ENCODE measurements at regions not wholly inside any gene's neighbourhood (a gene's known extent, or its start where the extent isn't known, plus 50 kb on each side); places are given as distances from the start of the nearest gene placed in this dataset.

DNA sequence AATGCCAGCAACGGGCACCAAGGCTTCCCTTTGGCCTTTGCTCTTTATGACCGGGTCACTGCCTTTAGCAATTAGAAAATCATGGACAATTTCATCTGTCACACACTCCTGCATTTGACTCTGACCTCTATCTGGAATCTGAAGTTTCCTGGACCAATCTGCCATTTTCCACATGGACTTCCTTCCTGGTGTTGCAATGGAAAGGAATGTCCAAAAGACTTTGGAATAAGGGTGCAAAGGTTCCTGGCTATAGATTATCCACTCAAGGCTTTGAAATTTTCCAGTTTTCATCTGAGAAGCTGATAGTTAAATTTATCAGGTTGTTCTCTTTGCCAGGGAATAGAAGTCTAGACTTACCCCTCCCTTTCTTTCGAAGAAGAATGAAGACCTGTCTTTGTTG, 523.1 kb upstream of the ZNF462 start:
- Histone ChIP-seq H3K9ac (ENCODE audit: low read length) (no peak overlapping the region), H2AFZ (ENCODE audit: low read length) (no peak overlapping the region), H3K27ac (ENCODE audit: low read length) (no peak overlapping the region), H3K36me3 (ENCODE audit: low read depth, low read length) (no peaks in the 10 kb centered on the region), H3K4me3 (ENCODE audit: low read length) (no peak overlapping the region), H3K9me2 (replicated peaks; ENCODE audit: low read length) (no peaks in the 10 kb centered on the region), H4K20me1 (ENCODE audit: low read length) (no peaks in the 10 kb centered on the region), H3F3A (ENCODE audit: low read length, unreplicated experiment) (no peaks in the 10 kb centered on the region), H3K79me2 (ENCODE audit: low read length) (no peaks in the 10 kb centered on the region), H3K27me3 (ENCODE audit: low read length) (no peaks in the 10 kb centered on the region), H3K4me1 (ENCODE audit: insufficient read depth, low read length) (no peaks in the 10 kb centered on the region), H3K4me2 (ENCODE audit: low read length) (no peak overlapping the region), H3K9me3 (ENCODE audit: low read length) (no peaks in the 10 kb centered on the region)
- no peak for TF ChIP-seq EZH2phosphoT487 (IDR thresholded peaks at IDR 0.05; ENCODE audit: borderline replicate concordance, low read length)
- no peak for TF ChIP-seq EZH2 (IDR thresholded peaks at IDR 0.05; ENCODE audit: low read length, unreplicated experiment)
- TF ChIP-seq, protein P1, sequence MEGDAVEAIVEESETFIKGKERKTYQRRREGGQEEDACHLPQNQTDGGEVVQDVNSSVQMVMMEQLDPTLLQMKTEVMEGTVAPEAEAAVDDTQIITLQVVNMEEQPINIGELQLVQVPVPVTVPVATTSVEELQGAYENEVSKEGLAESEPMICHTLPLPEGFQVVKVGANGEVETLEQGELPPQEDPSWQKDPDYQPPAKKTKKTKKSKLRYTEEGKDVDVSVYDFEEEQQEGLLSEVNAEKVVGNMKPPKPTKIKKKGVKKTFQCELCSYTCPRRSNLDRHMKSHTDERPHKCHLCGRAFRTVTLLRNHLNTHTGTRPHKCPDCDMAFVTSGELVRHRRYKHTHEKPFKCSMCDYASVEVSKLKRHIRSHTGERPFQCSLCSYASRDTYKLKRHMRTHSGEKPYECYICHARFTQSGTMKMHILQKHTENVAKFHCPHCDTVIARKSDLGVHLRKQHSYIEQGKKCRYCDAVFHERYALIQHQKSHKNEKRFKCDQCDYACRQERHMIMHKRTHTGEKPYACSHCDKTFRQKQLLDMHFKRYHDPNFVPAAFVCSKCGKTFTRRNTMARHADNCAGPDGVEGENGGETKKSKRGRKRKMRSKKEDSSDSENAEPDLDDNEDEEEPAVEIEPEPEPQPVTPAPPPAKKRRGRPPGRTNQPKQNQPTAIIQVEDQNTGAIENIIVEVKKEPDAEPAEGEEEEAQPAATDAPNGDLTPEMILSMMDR (conservative IDR thresholded peaks at IDR 0.05; ENCODE audit: low read depth, low read length): no peak
- no TSS peak for BruUV-seq (replicated peaks)
- intact Hi-C loops (cut with micrococcal nuclease): no loop called here
- DNase-seq: no peak
- ChIA-PET POLR2A (ENCODE audit: unreplicated experiment) (no interaction called here), CTCF (no interaction called here)
- ATAC-seq: no peak

DNA sequence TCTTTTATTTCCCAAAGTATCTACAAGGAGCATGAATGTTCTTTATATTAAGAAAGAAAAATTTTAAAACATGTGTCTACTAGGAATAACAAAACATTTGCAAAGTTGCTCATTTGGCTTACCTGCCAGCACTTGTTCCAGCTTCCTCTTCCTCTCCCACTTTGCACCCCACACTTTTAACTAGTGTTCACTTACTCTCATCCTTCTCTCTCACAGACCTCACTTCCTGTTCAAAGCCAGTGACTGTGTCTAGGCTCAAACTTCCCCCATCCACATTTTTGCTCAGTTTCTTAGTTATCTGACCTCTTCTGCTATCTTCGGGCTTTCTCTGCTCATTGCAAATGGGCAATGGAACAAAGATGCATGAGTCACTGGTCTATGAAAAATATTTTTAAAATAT, 512.2 kb upstream of the ZNF462 start:
- no peaks in the 10 kb centered on the region for H3K4me1 ChIP-seq (ENCODE audit: insufficient read depth, low read length)
- no peak overlapping the region for H3K27ac ChIP-seq (ENCODE audit: low read length)
- no peaks in the 10 kb centered on the region for H3K9me3 ChIP-seq (ENCODE audit: low read length)
- H2AFZ ChIP-seq (ENCODE audit: low read length): no peak overlapping the region
- no peak for DNase-seq
- H3F3A ChIP-seq (ENCODE audit: low read length, unreplicated experiment): no peaks in the 10 kb centered on the region
- no peak overlapping the region for H3K9ac ChIP-seq (ENCODE audit: low read length)
- H3K4me2 ChIP-seq (ENCODE audit: low read length): no peak overlapping the region
- no peaks in the 10 kb centered on the region for H4K20me1 ChIP-seq (ENCODE audit: low read length)
- H3K27me3 ChIP-seq (ENCODE audit: low read length): no peaks in the 10 kb centered on the region
- no peak for ATAC-seq
- H3K9me2 ChIP-seq (replicated peaks; ENCODE audit: low read length): no peaks in the 10 kb centered on the region
- intact Hi-C loops (cut with micrococcal nuclease): no loop called here
- H3K79me2 ChIP-seq (ENCODE audit: low read length): no peaks in the 10 kb centered on the region
- H3K36me3 ChIP-seq (ENCODE audit: low read depth, low read length): no peaks in the 10 kb centered on the region
- ChIA-PET CTCF (no interaction called here), POLR2A (ENCODE audit: unreplicated experiment) (no interaction called here)
- TF ChIP-seq EZH2phosphoT487 (IDR thresholded peaks at IDR 0.05; ENCODE audit: borderline replicate concordance, low read length): no peak
- no peak for TF ChIP-seq EZH2 (IDR thresholded peaks at IDR 0.05; ENCODE audit: low read length, unreplicated experiment)
- TF ChIP-seq, protein P1 (conservative IDR thresholded peaks at IDR 0.05; ENCODE audit: low read depth, low read length): no peak
- BruUV-seq (replicated peaks): no TSS peak
- H3K4me3 ChIP-seq (ENCODE audit: low read length): no peak overlapping the region

DNA sequence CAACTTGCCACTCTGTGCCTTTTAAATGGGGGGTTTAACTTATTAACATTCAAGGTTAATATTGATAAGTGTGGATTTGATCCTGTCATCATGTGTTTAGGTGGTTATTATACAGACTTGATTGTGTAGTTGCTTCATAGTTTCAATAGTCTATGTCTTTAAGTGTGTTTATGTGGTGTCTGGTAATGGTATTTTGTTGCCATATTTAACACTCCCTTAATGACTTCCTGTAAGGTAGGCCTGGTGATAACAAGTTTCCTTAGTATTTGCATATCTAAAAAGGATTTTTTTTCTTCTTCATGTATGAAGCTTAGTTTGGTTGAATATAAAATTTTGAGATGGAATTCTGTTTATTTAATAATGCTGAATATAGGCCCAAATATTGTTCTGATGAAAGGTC, 506.0 kb upstream of the ZNF462 start:
- BruUV-seq (replicated peaks): no TSS peak
- H2AFZ ChIP-seq (ENCODE audit: low read length): no peak overlapping the region
- H3K4me2 ChIP-seq (ENCODE audit: low read length): no peak overlapping the region
- no peaks in the 10 kb centered on the region for H4K20me1 ChIP-seq (ENCODE audit: low read length)
- ATAC-seq (no peak), DNase-seq (no peak)
- intact Hi-C loops (cut with micrococcal nuclease): no loop called here
- TF ChIP-seq EZH2 (IDR thresholded peaks at IDR 0.05; ENCODE audit: low read length, unreplicated experiment): no peak
- TF ChIP-seq, protein P1 (conservative IDR thresholded peaks at IDR 0.05; ENCODE audit: low read depth, low read length): no peak
- no peak for TF ChIP-seq EZH2phosphoT487 (IDR thresholded peaks at IDR 0.05; ENCODE audit: borderline replicate concordance, low read length)
- H3K9ac ChIP-seq (ENCODE audit: low read length): no peak overlapping the region
- H3K27ac ChIP-seq (ENCODE audit: low read length): no peak overlapping the region
- no peaks in the 10 kb centered on the region for H3F3A ChIP-seq (ENCODE audit: low read length, unreplicated experiment)
- no peaks in the 10 kb centered on the region for H3K9me2 ChIP-seq (replicated peaks; ENCODE audit: low read length)
- no peaks in the 10 kb centered on the region for H3K9me3 ChIP-seq (ENCODE audit: low read length)
- no peaks in the 10 kb centered on the region for H3K79me2 ChIP-seq (ENCODE audit: low read length)
- ChIA-PET POLR2A (ENCODE audit: unreplicated experiment) (no interaction called here), CTCF (no interaction called here)
- no peaks in the 10 kb centered on the region for H3K4me1 ChIP-seq (ENCODE audit: insufficient read depth, low read length)
- no peak overlapping the region for H3K4me3 ChIP-seq (ENCODE audit: low read length)
- no peaks in the 10 kb centered on the region for H3K27me3 ChIP-seq (ENCODE audit: low read length)
- H3K36me3 ChIP-seq (ENCODE audit: low read depth, low read length): no peaks in the 10 kb centered on the region
